Stimulated activated CD8-positive, alpha-beta memory T cell treated with anti-CD3 and anti-CD28 coated beads, Interleukin-15, amount 100 ng/mL, for 24 hours (primary cell): ENCODE measurements at regions not wholly inside any gene's neighbourhood (a gene's known extent, or its start where the extent isn't known, plus 50 kb on each side); places are given as distances from the start of the nearest gene placed in this dataset.

Source experiments
- DNase-seq: peaks from one replicate; pipeline ENCODE4 v3.0.0-alpha.2; 2020; ENCODE audit warnings: low read depth

DNA sequence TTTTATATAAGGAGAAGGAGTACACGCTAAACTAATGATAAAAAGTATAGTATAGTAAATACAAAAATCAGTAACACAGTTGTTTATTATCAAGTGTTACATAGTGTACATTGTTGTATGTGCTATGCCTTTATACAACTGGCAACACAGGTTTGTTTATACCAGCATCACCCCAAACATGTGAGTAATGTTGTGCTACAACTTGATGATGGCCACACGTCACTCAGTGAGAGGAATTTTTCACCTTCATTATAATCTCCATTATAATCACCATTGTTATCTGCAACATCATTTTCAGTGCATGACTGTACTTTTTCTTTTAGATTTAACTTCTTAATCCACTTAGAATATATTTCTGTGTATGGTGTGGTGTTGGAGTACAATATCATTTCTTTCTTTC is 204.0 kb upstream of the CTNNB1 start:
- DNase-seq = no peak

- DNase-seq = no peak
Observed at GRCh38 chr3:40996382-40996781, 202.9 kb upstream of the CTNNB1 start.

DNA sequence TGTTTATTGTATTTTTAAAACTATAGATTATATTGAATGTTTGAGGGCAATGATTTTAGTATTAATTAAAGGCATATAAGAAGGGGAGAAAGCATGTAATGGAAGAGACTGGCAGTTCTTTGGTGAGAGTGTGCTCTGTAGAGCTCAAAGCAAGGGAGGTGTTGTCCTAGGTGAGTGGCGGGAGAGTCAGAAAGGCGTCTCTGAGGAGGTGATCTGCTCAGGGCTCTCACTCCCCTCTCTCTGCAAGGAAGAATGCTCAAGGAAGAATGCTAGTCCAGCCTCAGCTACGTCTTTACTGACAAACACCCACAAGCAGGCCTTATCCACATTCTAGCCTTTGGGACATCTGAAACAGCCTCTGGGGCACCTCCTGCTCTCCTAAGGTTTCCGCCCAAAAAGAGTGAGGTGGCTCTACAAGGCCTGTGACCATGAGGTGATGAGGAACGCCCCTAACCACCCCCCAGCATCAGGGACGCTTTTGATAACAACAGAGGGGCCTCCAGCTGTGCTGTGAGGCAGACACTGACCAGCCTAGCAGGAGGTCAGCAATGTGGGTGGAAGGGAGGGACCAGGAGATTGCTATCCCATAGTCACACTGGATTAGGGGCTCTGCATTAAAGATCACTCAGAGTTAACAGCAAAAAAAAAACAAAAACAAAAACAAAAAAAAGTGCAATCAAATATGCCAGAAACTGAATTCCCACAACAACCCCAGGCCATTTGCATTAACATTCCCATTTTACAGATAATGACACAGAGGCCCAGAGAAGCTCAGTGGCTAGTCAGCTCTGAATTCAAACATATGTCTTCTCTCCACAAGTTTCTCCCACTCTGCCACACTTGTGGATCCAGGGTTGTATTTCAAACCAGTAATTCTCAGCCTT is 202.2 kb upstream of the CTNNB1 start:
- no peak for DNase-seq

- DNase-seq = no peak
Observed at GRCh38 chr3:40997711-40998519, 201.4 kb upstream of the CTNNB1 start.

- DNase-seq = no peak
Observed at GRCh38 chr3:40999682-41000081, 199.6 kb upstream of the CTNNB1 start.

- DNase-seq = no peak
Observed at GRCh38 chr3:41000471-41000870, 198.8 kb upstream of the CTNNB1 start.

DNA sequence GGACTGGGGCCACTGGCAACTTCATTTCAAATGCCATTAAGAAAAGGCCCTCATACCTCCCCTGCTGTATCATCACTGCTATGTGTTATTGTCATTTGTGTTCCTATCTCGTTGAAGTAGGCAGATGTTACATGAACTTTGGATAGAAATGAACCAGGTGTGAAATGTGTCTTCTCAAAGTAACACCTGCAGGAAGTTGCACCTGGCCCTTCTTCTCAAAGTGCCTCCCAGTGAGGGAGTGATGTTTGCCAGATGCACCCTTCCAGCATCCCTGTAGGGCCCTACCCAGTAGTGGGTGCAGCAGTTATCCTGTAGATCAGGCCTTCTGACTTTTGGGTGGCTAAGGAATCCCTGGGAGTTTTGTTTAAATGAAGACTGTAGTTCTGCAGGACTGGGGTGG is 197.7 kb upstream of the CTNNB1 start:
- no peak for DNase-seq

- DNase-seq = no peak
Observed at GRCh38 chr3:41002104-41002503, 197.2 kb upstream of the CTNNB1 start.

DNA sequence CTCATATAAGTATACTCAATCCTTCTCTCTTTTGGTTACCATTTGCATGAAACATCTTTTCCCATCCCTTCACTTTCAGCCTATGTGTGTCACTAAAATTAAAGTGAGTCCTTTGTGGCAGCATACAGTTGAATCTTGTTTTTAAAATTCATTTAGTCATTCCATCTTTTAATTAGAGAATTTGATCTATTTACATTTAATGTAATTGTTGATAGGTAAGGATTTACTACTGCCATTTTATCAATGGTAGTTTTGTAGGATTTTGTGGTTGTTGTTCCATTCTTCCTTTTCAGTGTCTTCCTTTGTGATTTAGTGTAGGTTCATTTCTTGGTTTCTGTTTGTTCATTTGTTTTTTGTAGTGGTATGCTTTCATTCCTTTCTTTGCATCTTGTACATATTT is 191.9 kb upstream of the CTNNB1 start:
- DNase-seq = no peak

DNA sequence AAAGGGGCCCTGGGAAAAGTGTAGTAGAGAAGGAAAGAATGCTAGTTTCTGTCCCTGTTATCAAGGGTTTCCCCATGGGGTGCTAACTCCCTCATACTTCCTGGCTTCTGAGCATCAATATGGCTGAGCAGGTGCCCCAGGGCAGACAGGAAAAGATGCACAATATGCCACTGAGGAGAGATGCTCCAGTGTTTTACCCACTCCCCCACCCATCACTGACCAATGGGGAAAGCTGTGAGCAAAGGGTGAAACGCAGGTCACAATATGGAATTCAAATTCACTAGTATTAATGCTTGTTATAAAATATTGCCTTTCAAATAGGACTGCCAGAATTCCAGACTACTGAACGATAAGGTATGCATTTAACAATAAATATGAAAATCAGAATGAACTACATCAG is 187.5 kb upstream of the CTNNB1 start:
- no peak for DNase-seq

- no peak for DNase-seq
Observed at GRCh38 chr3:41018855-41019254, 180.4 kb upstream of the CTNNB1 start.

DNA sequence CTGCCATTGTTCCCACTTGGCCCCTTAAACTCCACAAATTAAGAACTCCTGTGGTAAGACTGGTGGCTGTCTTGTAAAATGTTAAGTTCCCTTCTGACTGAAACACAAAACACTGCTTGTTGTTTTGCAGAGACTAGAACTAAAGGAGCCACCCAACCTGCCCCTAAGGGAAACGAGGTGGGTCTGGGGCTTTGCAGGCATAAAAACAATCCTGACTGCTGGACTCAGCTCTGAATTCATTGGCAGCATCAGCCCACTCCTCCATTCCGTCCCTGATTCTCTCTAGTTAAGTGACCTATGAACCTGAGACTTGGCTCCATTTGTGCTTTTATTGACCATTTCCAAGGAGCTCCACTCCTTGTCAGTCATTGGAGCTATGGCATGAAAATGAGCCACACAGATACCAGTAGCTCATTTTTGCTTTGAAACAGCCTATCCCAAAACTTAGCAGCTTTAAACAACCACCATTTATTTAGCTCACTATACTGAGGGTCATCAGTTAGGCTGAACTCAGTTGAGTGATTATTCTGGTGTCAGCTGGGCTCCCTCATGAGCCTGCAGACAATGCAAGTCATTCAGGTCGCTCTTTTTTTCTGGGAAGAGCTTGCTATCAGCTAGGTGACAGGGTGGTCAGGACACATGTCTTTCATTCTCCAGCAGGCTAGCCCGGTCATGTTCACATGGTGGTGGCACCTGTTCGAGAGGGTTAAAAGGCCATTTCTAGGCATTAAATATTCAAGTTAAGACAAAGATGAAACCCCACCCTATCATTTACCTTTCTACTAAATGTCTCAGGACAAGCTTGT is 175.1 kb upstream of the CTNNB1 start:
- DNase-seq = no peak

DNA sequence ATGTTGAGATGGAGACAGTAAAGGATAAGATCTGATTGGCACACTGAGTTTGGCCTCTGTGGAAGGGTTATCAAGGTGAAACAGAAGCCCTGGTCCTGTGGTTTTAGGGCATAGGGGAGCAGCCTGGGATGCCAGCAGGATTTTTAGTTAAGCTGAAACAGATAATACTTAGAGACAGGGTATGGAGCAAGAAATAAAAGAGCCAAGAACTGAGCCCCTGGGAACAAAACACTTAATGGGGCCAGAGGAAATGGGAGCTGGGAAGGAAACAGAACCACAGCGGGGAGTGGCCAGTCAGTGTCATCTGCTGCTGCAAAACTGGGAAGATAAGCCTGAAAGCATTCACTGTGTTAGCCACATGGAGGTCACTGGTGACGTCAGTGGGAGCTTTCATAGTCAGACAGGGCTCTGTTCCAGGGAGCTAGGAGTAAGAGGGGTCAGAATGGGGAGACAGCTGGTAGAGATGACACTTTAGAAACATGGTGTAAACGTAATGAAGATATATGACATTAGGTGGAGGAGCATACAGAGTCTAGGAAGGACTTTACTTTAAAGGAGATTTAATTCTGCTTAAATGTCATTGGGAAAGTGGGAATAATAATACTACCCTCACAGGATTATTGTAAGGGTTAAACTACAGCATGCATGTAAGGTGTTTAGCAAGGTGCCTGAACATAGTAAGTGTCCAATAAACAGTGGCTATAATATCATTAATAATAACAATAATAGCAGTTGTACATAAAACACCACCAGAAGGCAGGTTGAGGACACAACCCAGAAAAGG is 172.7 kb upstream of the CTNNB1 start:
- no peak for DNase-seq

- DNase-seq = no peak
Observed at GRCh38 chr3:41029356-41029755, 169.9 kb upstream of the CTNNB1 start.

DNA sequence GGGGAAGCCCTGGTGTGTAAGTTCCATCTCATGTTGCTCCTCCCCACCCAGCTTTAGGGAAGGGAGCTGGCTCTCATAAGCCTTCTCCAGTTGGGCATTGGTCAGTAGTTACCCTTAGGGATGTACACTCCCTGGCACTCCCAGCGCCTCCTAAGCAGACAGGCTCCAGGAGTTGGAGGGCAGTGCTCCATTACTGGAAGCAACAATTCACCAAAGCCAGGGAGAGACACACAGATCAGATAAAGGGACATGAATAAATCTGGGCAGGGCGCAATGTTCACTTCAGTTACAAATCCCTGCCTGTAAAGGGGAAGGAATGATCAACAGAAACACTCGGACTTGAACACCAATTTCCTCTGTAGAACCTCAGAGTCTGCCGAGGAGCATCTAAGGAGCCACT is 169.1 kb upstream of the CTNNB1 start:
- no peak for DNase-seq

DNA sequence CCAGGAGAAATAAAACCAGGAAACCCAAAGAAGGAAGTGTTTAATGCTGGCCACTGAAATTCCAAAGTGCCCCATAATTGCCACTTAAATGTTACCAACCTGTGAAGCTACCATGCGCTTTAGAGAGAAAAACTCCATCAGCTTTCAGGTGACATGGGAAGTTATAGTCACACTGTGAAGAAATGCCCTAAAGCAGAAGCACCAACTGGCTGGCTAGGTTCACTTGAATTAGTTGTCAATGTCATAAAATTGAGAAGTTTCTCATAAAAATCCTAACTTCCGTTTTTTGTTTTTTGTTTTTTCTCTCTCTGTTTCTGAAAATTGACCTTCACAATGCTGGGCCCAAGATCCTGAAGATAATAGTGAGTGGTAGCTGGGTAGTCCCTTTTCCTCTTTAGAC is 167.9 kb upstream of the CTNNB1 start:
- no peak for DNase-seq

DNA sequence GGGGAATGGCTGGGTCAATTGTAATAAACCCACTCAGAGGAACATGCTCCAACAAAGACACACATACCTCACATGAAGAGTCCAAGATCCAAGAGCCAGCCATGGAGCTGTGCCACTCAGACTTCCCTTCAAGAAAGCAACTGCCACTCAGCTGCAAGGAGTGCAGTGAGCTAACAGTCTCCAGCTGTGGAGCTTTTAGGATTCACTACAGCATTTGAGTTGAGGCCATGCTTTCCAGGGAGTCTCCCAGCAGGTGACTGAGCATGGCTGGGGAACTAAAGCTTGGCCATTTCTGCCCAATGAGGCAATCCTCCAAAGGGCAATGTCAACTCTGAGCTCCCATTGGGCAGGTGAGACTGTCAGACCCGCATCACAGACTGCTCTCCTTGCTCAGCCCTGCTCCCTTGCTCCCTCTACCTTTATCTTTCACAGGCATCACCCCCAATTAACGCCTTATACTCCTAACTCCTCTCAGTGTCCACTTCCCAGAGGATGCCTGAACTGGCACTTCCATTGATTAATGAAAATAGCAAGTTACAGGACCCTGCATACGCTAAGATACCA is 165.3 kb upstream of the CTNNB1 start:
- DNase-seq = no peak

GRCh38 chr3:41035456-41036022 is 163.8 kb upstream of the CTNNB1 start:
- no peak for DNase-seq

DNA sequence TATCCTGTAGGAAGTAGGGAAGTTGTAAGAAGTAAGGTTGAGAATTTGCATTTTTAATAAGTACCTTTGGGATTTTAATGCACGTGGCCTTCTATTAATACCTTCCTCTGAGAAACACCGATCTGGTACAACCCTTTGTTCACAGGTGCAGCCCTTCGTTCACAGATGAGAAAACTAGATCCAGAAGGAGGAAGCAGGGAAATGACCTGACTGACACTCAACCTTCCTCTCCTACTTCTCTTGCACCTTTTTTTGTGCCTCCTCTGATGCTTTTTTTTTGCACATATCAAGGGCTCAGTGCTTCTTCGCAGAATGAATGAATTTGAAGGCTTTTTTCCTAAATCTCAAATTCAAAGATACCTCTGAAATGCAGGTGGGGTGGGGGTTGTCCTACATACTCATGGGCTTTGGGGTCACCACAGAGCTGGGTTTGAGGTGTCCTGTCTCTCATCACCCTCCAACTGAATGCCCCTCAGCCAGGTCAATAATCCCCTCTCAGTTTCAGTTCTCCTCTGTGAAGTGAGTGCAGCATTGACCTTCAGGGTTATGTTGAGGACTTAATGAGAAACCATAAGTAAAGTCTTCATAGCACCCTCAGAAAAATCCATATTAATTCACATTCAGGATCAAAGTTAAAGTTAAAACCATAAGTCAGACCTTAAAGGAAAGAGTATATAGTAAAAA is 161.5 kb upstream of the CTNNB1 start:
- DNase-seq = no peak

DNA sequence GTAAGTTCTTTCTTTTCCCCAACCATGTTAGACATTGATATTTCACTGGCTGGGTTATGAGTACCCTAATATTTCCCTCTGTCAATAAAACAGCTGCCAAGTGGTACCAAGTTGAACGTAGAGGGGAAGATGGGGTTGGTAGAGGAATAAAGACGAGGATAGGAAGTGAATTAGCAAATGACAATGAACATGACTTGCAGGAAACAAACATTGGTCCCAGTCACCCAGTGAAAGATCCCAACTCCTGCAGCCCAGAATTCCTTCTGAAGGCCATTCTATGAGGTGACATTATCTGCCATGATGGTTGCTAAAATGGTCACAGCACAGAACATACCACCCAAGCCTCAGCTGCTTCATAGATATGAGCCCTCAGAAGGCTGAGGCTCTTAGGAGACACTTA is 159.0 kb upstream of the CTNNB1 start:
- no peak for DNase-seq
